ENCODE measurements at regions not wholly inside any gene's neighbourhood (a gene's known extent, or its start where the extent isn't known, plus 50 kb on each side); places are given as distances from the start of the nearest gene placed in this dataset.

DNA sequence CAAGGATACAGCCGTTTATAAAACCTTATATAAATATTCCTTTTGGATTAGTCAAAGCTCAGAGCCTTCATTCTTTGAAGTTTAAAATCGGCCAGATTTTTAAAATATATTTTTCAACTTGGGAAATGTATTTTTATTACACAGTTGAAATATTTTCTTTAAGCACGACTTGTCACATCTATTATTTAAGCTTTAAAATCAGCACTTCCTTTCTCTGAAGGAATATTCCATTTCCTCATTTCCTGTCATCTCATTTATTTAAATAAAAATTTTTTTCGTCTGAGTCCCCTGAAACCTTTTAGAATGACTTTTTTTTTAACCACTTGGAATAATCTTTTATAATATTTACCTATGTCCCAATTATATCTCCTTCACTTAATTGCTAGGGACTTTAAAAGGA is 107.5 kb upstream of the PDE3A start:
- Histone ChIP-seq H3K79me2 (ENCODE audit: control insufficient read depth, insufficient read depth, low read length) (no peaks in the 10 kb centered on the region), H3K4me2 (ENCODE audit: insufficient read depth, low read length) (no peak overlapping the region), H3K9ac (ENCODE audit: insufficient read depth in 1 of 2, low read depth in 2 of 2, low read length in 2 of 2) (no peak overlapping the region), H4K20me1 (replicated peaks; ENCODE audit: control insufficient read depth, insufficient read depth, low read length) (no peaks in the 10 kb centered on the region), H3K4me3 (no peak overlapping the region), H3K9me1 (ENCODE audit: control insufficient read depth, insufficient read depth, low read length) (no peaks in the 10 kb centered on the region), H2AFZ (ENCODE audit: low read depth, low read length) (no peak overlapping the region), H3K27me3 (ENCODE audit: control insufficient read depth in 2 of 2, insufficient read depth in 2 of 2, low read length in 2 of 2) (no peaks in the 10 kb centered on the region), H3K4me1 (replicated peaks in 1 of 2; ENCODE audit: control insufficient read depth in 2 of 2, insufficient read depth in 2 of 2, low read length in 2 of 2) (no peaks in the 10 kb centered on the region), H3K9me3 (replicated peaks; ENCODE audit: control insufficient read depth, insufficient read depth, low read depth, low read length) (no peaks in the 10 kb centered on the region), H3K27ac (ENCODE audit: extremely low read depth, low read depth, low read length) (no peak overlapping the region), H3K36me3 (ENCODE audit: control insufficient read depth, insufficient read depth, low read length) (no peaks in the 10 kb centered on the region)
- TF ChIP-seq EP300 (IDR thresholded peaks at IDR 0.05; ENCODE audit: low read length): no peak
- no peak for TF ChIP-seq BRD4 (IDR thresholded peaks at IDR 0.05)
- no peak for TF ChIP-seq ZNF76 (CRISPR knock-in tag; IDR thresholded peaks at IDR 0.05; ENCODE audit: borderline replicate concordance)
- no peak for TF ChIP-seq GTF2A2 (tag; IDR thresholded peaks at IDR 0.05)
- TF ChIP-seq FOSL1 (tag; conservative IDR thresholded peaks at IDR 0.05): no peak
- no peak for TF ChIP-seq ZNF507 (tag; conservative IDR thresholded peaks at IDR 0.05)
- TF ChIP-seq, protein P1, sequence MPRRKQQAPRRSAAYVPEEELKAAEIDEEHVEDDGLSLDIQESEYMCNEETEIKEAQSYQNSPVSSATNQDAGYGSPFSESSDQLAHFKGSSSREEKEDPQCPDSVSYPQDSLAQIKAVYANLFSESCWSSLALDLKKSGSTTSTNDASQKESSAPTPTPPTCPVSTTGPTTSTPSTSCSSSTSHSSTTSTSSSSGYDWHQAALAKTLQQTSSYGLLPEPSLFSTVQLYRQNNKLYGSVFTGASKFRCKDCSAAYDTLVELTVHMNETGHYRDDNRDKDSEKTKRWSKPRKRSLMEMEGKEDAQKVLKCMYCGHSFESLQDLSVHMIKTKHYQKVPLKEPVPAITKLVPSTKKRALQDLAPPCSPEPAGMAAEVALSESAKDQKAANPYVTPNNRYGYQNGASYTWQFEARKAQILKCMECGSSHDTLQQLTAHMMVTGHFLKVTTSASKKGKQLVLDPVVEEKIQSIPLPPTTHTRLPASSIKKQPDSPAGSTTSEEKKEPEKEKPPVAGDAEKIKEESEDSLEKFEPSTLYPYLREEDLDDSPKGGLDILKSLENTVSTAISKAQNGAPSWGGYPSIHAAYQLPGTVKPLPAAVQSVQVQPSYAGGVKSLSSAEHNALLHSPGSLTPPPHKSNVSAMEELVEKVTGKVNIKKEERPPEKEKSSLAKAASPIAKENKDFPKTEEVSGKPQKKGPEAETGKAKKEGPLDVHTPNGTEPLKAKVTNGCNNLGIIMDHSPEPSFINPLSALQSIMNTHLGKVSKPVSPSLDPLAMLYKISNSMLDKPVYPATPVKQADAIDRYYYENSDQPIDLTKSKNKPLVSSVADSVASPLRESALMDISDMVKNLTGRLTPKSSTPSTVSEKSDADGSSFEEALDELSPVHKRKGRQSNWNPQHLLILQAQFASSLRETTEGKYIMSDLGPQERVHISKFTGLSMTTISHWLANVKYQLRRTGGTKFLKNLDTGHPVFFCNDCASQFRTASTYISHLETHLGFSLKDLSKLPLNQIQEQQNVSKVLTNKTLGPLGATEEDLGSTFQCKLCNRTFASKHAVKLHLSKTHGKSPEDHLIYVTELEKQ (CRISPR knock-in tag; IDR thresholded peaks at IDR 0.05): no peak
- no peak for TF ChIP-seq SAP30 (IDR thresholded peaks at IDR 0.05; ENCODE audit: borderline replicate concordance, insufficient read depth, low read depth, low read length, poor library complexity, severe bottlenecking)
- TF ChIP-seq XRCC5 (IDR thresholded peaks at IDR 0.05; ENCODE audit: low read depth, low read length): no peak
- TF ChIP-seq ZNF347 (CRISPR knock-in tag; IDR thresholded peaks at IDR 0.05; ENCODE audit: low read depth): no peak
- no peak for TF ChIP-seq ZNF766 (CRISPR knock-in tag; conservative IDR thresholded peaks at IDR 0.05)
- TF ChIP-seq ZNF239 (CRISPR knock-in tag; IDR thresholded peaks at IDR 0.05): no peak
- WGBS (ENCODE audit: insufficient coverage, low coverage, missing lambda C conversion rate): 0% methylated on average over 4 of the region's 4 CpGs
- DNase-seq (ENCODE audit: extremely low read depth in 1 of 4, low spot score in 3 of 4) (no peak), FAIRE-seq (no peak), ATAC-seq (no peak)
- intact Hi-C loops (cut with micrococcal nuclease) (no loop called here), in situ Hi-C loops (cut with MboI) (no loop called here)
- POLR2A ChIA-PET: no interaction called here
- CTCF ChIA-PET (ENCODE audit: low intra/inter-chr PET ratio): no interaction called here
- BruUV-seq (replicated peaks): no TSS peak

Data from K562 (cell line).